PC-9 (cell line): ENCODE measurements at regions not wholly inside any gene's neighbourhood (a gene's known extent, or its start where the extent isn't known, plus 50 kb on each side); places are given as distances from the start of the nearest gene placed in this dataset.

ENCODE experiments used
- BruUV-seq: library from RNA; stranded (reverse); fragments of 400-500 nt; replicated peaks from 2 replicates; lab custom pipeline; 2021; lab: Mats Ljungman, UMichigan
- CTCF ChIA-PET: fragments of 300-600 bp; sonication (Branson Sonifier 250); formaldehyde crosslinking; loops from one replicate; lab custom pipeline; 2022; ENCODE audit warnings: antibody characterized with exemption; lab: Charles Lee
- POLR2A ChIA-PET: fragments of 300-600 bp; sonication (Branson Sonifier 250); formaldehyde crosslinking; loops from one replicate; lab custom pipeline; 2022; ENCODE audit warnings: antibody characterized with exemption; ENCODE audit not compliant: unreplicated experiment; lab: Charles Lee
- DNase-seq, 2 experiments: peaks; one replicate each; pipeline versions ENCODE4 v3.0.0 to v3.0.0-alpha.2; 2015 to 2022; ENCODE audit warnings: mixed read lengths in 1 of 2
- H2AFZ ChIP-seq: fragments of 200-600 bp; sonication (generic); 2 replicates; pipeline ENCODE4 v1.8.1; 2017; ENCODE audit warnings: antibody characterized with exemption
- H3F3A ChIP-seq: fragments of 200-600 bp; sonication (generic); 2 replicates; pipeline ENCODE4 v1.8.1; 2017; ENCODE audit warnings: antibody characterized with exemption, mild to moderate bottlenecking, low read depth; ENCODE audit not compliant: insufficient read depth
- H3K27ac ChIP-seq: fragments of 200-600 bp; sonication (generic); 2 replicates; pipeline ENCODE4 v1.6.1; 2016; ENCODE audit warnings: mixed run types
- H3K27me3 ChIP-seq: fragments of 200-600 bp; sonication (generic); 2 replicates; pipeline ENCODE4 v1.6.1; 2016; ENCODE audit warnings: low read depth, mixed run types; ENCODE audit not compliant: insufficient read depth
- H3K36me3 ChIP-seq: fragments of 200-600 bp; sonication (generic); 2 replicates; pipeline ENCODE4 v1.6.1; 2016; ENCODE audit warnings: low read depth, mixed run types
- H3K4me1 ChIP-seq: fragments of 200-600 bp; sonication (generic); replicated peaks from 2 replicates; pipeline ENCODE4 v1.6.1; 2016; ENCODE audit warnings: mixed run types; ENCODE audit not compliant: insufficient read depth
- H3K4me2 ChIP-seq: fragments of 200-600 bp; sonication (generic); 2 replicates; pipeline ENCODE4 v1.6.1; 2017; ENCODE audit warnings: mixed run types
- H3K4me3 ChIP-seq: fragments of 200-600 bp; sonication (generic); 2 replicates; pipeline ENCODE4 v1.6.1; 2016; ENCODE audit warnings: mixed run types
- H3K79me2 ChIP-seq: fragments of 200-600 bp; sonication (generic); 2 replicates; pipeline ENCODE4 v1.6.1; 2017; ENCODE audit warnings: low read depth, mixed run types
- H3K9me2 ChIP-seq: fragments of 200-600 bp; sonication (generic); 2 replicates; pipeline ENCODE4 v1.8.1; 2017; ENCODE audit warnings: mild to moderate bottlenecking; ENCODE audit not compliant: insufficient read depth
- H3K9me3 ChIP-seq: fragments of 200-600 bp; sonication (generic); 2 replicates; pipeline ENCODE4 v1.8.1; 2016; ENCODE audit warnings: low read depth; ENCODE audit not compliant: insufficient read depth
- H4K20me1 ChIP-seq: fragments of 200-600 bp; sonication (generic); 2 replicates; pipeline ENCODE4 v1.8.1; 2017; ENCODE audit not compliant: insufficient read depth
- EZH2 ChIP-seq: fragments of 200-600 bp; sonication (generic); IDR thresholded peaks from 2 replicates; pipeline ENCODE4 v1.8.0; 2017; ENCODE audit warnings: antibody characterized with exemption, low read depth
- intact Hi-C: fragments of 100-400 bp; cut with micrococcal nuclease; formaldehyde crosslinking; loops from one replicate; pipeline ENCODE4 v1.10.0; 2022; ENCODE audit not compliant: unreplicated experiment
- TF ChIP-seq, protein P1 (sequence below): fragments of 200-600 bp; sonication (generic); conservative IDR thresholded peaks from 2 replicates; pipeline ENCODE4 v1.6.1; 2017; ENCODE audit warnings: mixed run types, antibody characterized with exemption, mild to moderate bottlenecking, moderate library complexity

DNA sequence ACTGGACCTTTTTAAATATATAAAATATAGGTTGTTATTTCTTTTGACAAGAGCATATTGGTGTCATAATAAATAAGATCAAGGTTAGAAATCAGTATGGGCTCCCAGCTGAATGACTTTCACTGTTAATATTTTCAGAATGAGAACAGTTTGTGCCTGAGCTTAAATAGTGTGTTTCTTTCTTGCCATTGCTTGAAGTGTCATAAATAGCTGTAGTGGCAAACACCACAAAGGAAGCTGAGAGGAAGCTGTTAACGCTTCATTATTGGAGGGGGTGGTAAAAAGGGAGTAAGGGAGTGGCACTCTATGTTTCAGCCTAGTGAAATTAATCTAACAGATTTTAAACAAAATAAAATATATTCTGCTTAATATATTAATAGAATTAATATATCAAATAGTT lies 1089.8 kb upstream of the NCAM2 start:
- no peak overlapping the region for H3K4me3 ChIP-seq
- no peaks in the 10 kb centered on the region for H3K9me2 ChIP-seq
- BruUV-seq, result no TSS peak
- POLR2A ChIA-PET, result no interaction called here
- H3K27me3 ChIP-seq, result no peaks in the 10 kb centered on the region
- H4K20me1 ChIP-seq, result no peaks in the 10 kb centered on the region
- CTCF ChIA-PET, result no interaction called here
- no peak for DNase-seq
- no peaks in the 10 kb centered on the region for H3K79me2 ChIP-seq
- no peak overlapping the region for H2AFZ ChIP-seq
- no peaks in the 10 kb centered on the region for H3F3A ChIP-seq
- no peaks in the 10 kb centered on the region for H3K9me3 ChIP-seq
- no peak for TF ChIP-seq EZH2
- H3K36me3 ChIP-seq, result no peaks in the 10 kb centered on the region
- intact Hi-C loops, result no loop called here
- H3K4me2 ChIP-seq, result no peak overlapping the region
- no peak overlapping the region for H3K27ac ChIP-seq
- no peaks in the 10 kb centered on the region for H3K4me1 ChIP-seq

DNA sequence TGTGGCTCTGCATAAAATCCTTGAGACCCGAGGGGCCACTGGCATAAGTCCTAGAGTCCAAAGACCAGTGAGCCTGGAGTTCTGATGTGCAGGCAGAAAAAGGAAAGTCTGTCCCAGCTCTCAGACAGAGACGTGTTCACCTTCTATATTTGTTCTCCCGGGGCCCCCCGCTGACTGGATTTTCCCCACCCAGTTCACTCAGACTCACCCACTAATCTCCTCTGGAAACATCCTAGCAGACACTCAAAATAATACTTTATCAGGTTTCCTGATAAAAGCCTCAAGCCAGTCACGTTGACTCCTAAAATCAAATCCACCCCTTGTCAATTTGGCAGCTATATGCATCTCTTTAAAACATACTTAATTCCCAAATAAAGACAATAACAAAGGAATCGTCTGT lies 1084.2 kb upstream of the NCAM2 start:
- DNase-seq, result no peak
- H2AFZ ChIP-seq, result no peak overlapping the region
- H3K9me3 ChIP-seq, result no peaks in the 10 kb centered on the region
- H3K4me2 ChIP-seq, result no peak overlapping the region
- intact Hi-C loops, result no loop called here
- no TSS peak for BruUV-seq
- no peaks in the 10 kb centered on the region for H3K4me1 ChIP-seq
- no peaks in the 10 kb centered on the region for H3K9me2 ChIP-seq
- H3K4me3 ChIP-seq, result no peak overlapping the region
- H4K20me1 ChIP-seq, result no peaks in the 10 kb centered on the region
- no peaks in the 10 kb centered on the region for H3K36me3 ChIP-seq
- H3K27me3 ChIP-seq, result no peaks in the 10 kb centered on the region
- TF ChIP-seq, protein P1, sequence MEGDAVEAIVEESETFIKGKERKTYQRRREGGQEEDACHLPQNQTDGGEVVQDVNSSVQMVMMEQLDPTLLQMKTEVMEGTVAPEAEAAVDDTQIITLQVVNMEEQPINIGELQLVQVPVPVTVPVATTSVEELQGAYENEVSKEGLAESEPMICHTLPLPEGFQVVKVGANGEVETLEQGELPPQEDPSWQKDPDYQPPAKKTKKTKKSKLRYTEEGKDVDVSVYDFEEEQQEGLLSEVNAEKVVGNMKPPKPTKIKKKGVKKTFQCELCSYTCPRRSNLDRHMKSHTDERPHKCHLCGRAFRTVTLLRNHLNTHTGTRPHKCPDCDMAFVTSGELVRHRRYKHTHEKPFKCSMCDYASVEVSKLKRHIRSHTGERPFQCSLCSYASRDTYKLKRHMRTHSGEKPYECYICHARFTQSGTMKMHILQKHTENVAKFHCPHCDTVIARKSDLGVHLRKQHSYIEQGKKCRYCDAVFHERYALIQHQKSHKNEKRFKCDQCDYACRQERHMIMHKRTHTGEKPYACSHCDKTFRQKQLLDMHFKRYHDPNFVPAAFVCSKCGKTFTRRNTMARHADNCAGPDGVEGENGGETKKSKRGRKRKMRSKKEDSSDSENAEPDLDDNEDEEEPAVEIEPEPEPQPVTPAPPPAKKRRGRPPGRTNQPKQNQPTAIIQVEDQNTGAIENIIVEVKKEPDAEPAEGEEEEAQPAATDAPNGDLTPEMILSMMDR, result no peak
- no peak for TF ChIP-seq EZH2
- no peaks in the 10 kb centered on the region for H3F3A ChIP-seq
- no peaks in the 10 kb centered on the region for H3K79me2 ChIP-seq
- ChIA-PET POLR2A (no interaction called here), CTCF (no interaction called here)
- no peak overlapping the region for H3K27ac ChIP-seq

DNA sequence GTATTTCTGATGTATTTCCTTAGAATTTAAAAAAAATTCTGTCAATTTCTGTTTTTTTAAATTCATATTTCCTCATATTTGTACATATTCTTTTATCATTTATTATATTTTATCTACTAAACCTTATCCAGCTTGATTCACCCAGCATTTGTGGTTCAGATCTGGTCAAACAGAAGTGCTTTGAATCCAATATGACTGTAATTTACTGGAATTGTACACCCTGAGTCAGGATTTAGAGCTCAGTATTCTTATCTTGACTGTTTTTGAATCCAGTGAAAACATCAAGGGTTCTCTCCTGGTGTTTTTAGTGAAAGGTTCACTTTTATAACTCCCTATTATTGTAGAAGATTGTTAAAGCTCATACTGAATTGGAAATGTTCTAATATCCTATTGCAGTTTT lies 1077.0 kb upstream of the NCAM2 start:
- no peak overlapping the region for H3K27ac ChIP-seq
- H3K9me3 ChIP-seq, result no peaks in the 10 kb centered on the region
- no peaks in the 10 kb centered on the region for H3F3A ChIP-seq
- no peak overlapping the region for H3K4me3 ChIP-seq
- ChIA-PET POLR2A (no interaction called here), CTCF (no interaction called here)
- intact Hi-C loops, result no loop called here
- no peak for TF ChIP-seq EZH2
- TF ChIP-seq, protein P1, result no peak
- no peaks in the 10 kb centered on the region for H3K36me3 ChIP-seq
- no peaks in the 10 kb centered on the region for H3K9me2 ChIP-seq
- DNase-seq, result no peak
- H4K20me1 ChIP-seq, result no peaks in the 10 kb centered on the region
- H2AFZ ChIP-seq, result no peak overlapping the region
- no peaks in the 10 kb centered on the region for H3K27me3 ChIP-seq
- no peaks in the 10 kb centered on the region for H3K4me1 ChIP-seq
- no peaks in the 10 kb centered on the region for H3K79me2 ChIP-seq
- no peak overlapping the region for H3K4me2 ChIP-seq
- BruUV-seq, result no TSS peak

DNA sequence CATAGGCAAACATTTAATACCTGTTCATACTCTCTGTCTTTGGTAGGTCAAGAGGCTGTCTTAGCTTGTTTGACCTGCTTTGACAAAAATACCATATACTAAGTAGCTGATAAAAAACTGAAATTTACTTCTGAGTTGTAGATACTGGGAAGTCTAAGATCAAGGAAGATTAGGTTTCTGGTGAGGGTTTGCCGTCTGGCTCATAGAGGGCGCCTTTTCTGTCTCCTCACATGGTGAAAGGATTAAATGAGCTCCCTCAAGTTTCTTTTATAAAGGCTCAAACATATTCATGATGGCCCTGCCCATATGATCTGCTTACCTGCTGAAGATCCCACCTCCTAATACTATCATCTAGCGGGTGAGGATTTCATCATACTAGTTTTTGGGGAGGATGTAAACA lies 1076.1 kb upstream of the NCAM2 start:
- POLR2A ChIA-PET, result no interaction called here
- H3K27ac ChIP-seq, result no peak overlapping the region
- no TSS peak for BruUV-seq

More for the DNA sequence above, 1076.1 kb upstream of the NCAM2 start:
- TF ChIP-seq EZH2, result no peak
- TF ChIP-seq, protein P1, result no peak
- CTCF ChIA-PET, result no interaction called here
- Histone ChIP-seq H2AFZ (no peak overlapping the region), H3F3A (no peaks in the 10 kb centered on the region), H3K79me2 (no peaks in the 10 kb centered on the region), H3K27me3 (no peaks in the 10 kb centered on the region), H3K4me3 (no peak overlapping the region), H3K4me1 (no peaks in the 10 kb centered on the region), H4K20me1 (no peaks in the 10 kb centered on the region), H3K4me2 (no peak overlapping the region), H3K9me2 (no peaks in the 10 kb centered on the region), H3K9me3 (no peaks in the 10 kb centered on the region), H3K36me3 (no peaks in the 10 kb centered on the region)
- intact Hi-C loops, result no loop called here
- DNase-seq, result no peak
